ENCODE measurements at regions not wholly inside any gene's neighbourhood (a gene's known extent, or its start where the extent isn't known, plus 50 kb on each side); places are given as distances from the start of the nearest gene placed in this dataset.

DNA sequence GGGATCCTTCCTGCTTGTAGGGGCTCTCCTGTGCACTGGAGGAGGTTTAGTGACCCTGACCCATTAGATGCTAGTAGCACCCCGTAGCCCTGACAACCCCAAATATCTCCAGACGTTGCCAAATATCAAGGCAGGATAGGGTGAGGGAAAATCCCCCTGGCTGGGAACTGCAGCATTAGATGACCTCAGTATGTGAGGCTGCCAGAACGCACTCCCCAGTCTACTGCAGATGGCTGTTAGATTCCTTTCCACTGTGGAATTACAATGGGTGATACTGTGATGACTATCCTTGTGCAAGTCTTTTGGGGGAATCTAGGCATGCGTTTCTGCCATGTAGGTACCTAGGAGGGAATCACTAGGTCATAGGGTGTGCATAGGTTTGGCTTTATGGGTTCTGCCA, 226.3 kb upstream of the KCNG1 start:
- no peak overlapping the region for H3K4me3 ChIP-seq (ENCODE audit: low read depth in 2 of 2, low read length in 1 of 2)
- H3K27ac ChIP-seq (ENCODE audit: low read depth in 2 of 2, low read length in 1 of 2) = no peak overlapping the region
- no peaks in the 10 kb centered on the region for H3K4me1 ChIP-seq (ENCODE audit: control insufficient read depth in 1 of 2, insufficient read depth in 2 of 2, low read depth in 1 of 2, low read length in 1 of 2)
- H4K20me1 ChIP-seq (ENCODE audit: insufficient read depth) = no peaks in the 10 kb centered on the region
- CTCF ChIA-PET = interaction anchor here (1.1 to 1.5 kb wide), 3 partner anchors 13 to 21 kb away, joined by 3 to 7 read pairs (median 4); no protein-coding TSS in a partner anchor
- no peak for DNase-seq
- no peak overlapping the region for H2AFZ ChIP-seq (ENCODE audit: low read depth)
- no peak overlapping the region for H3K9ac ChIP-seq
- no peaks in the 10 kb centered on the region; the same call in 1 of the 2 replicates for H3K27me3 ChIP-seq (ENCODE audit: insufficient read depth)
- no peak overlapping the region for H3K4me2 ChIP-seq
- H3K79me2 ChIP-seq (ENCODE audit: insufficient read depth) = no peaks in the 10 kb centered on the region
- no peaks in the 10 kb centered on the region for H3K36me3 ChIP-seq (replicated peaks in 1 of 2; ENCODE audit: control insufficient read depth in 1 of 2, insufficient read depth in 2 of 2, low read length in 1 of 2)
- H3F3A ChIP-seq (replicated peaks; ENCODE audit: insufficient read depth) = no peaks in the 10 kb centered on the region
- H3K9me3 ChIP-seq = no peaks in the 10 kb centered on the region
- H3K9me2 ChIP-seq = no peaks in the 10 kb centered on the region
- WGBS (ENCODE audit: low lambda C conversion rate) = 13% methylated on average over 4 of the region's 4 CpGs
- POLR2A ChIA-PET = no interaction called here
- TF ChIP-seq, protein P1, sequence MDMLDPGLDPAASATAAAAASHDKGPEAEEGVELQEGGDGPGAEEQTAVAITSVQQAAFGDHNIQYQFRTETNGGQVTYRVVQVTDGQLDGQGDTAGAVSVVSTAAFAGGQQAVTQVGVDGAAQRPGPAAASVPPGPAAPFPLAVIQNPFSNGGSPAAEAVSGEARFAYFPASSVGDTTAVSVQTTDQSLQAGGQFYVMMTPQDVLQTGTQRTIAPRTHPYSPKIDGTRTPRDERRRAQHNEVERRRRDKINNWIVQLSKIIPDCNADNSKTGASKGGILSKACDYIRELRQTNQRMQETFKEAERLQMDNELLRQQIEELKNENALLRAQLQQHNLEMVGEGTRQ (IDR thresholded peaks at IDR 0.05; ENCODE audit: borderline replicate concordance, low read depth, low read length) = no peak
- TF ChIP-seq MXI1 (IDR thresholded peaks at IDR 0.05; ENCODE audit: low read depth, low read length) (no peak), RXRA (IDR thresholded peaks at IDR 0.05; ENCODE audit: borderline replicate concordance, low read depth) (no peak), GABPA (IDR thresholded peaks at IDR 0.05; ENCODE audit: low read depth) (no peak), TEAD4 (IDR thresholded peaks at IDR 0.05; ENCODE audit: borderline replicate concordance, insufficient read depth) (no peak), RAD21 (IDR thresholded peaks at IDR 0.05; ENCODE audit: low read length) (no peak), FOSL2 (IDR thresholded peaks at IDR 0.05; ENCODE audit: borderline replicate concordance, low read depth) (no peak), TCF12 (IDR thresholded peaks at IDR 0.05) (no peak), CHD2 (IDR thresholded peaks at IDR 0.05; ENCODE audit: low read length, partially characterized antibody) (no peak), YY1 (IDR thresholded peaks at IDR 0.05; ENCODE audit: low read depth) (no peak), RFX5 (IDR thresholded peaks at IDR 0.05; ENCODE audit: low read length) (no peak), GATA2 (CRISPR knock-in tag; IDR thresholded peaks at IDR 0.05) (no peak), NFIC (IDR thresholded peaks at IDR 0.05; ENCODE audit: borderline replicate concordance) (no peak), TAF1 (IDR thresholded peaks at IDR 0.05; ENCODE audit: borderline replicate concordance, low read depth, low read length) (no peak)
- TF ChIP-seq, protein P2, sequence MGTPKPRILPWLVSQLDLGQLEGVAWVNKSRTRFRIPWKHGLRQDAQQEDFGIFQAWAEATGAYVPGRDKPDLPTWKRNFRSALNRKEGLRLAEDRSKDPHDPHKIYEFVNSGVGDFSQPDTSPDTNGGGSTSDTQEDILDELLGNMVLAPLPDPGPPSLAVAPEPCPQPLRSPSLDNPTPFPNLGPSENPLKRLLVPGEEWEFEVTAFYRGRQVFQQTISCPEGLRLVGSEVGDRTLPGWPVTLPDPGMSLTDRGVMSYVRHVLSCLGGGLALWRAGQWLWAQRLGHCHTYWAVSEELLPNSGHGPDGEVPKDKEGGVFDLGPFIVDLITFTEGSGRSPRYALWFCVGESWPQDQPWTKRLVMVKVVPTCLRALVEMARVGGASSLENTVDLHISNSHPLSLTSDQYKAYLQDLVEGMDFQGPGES (IDR thresholded peaks at IDR 0.05; ENCODE audit: low read depth, low read length) = no peak
- TF ChIP-seq, protein P3, sequence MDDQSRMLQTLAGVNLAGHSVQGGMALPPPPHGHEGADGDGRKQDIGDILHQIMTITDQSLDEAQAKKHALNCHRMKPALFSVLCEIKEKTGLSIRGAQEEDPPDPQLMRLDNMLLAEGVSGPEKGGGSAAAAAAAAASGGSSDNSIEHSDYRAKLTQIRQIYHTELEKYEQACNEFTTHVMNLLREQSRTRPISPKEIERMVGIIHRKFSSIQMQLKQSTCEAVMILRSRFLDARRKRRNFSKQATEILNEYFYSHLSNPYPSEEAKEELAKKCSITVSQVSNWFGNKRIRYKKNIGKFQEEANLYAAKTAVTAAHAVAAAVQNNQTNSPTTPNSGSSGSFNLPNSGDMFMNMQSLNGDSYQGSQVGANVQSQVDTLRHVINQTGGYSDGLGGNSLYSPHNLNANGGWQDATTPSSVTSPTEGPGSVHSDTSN (IDR thresholded peaks at IDR 0.05) = no peak
- TF ChIP-seq, protein P4, sequence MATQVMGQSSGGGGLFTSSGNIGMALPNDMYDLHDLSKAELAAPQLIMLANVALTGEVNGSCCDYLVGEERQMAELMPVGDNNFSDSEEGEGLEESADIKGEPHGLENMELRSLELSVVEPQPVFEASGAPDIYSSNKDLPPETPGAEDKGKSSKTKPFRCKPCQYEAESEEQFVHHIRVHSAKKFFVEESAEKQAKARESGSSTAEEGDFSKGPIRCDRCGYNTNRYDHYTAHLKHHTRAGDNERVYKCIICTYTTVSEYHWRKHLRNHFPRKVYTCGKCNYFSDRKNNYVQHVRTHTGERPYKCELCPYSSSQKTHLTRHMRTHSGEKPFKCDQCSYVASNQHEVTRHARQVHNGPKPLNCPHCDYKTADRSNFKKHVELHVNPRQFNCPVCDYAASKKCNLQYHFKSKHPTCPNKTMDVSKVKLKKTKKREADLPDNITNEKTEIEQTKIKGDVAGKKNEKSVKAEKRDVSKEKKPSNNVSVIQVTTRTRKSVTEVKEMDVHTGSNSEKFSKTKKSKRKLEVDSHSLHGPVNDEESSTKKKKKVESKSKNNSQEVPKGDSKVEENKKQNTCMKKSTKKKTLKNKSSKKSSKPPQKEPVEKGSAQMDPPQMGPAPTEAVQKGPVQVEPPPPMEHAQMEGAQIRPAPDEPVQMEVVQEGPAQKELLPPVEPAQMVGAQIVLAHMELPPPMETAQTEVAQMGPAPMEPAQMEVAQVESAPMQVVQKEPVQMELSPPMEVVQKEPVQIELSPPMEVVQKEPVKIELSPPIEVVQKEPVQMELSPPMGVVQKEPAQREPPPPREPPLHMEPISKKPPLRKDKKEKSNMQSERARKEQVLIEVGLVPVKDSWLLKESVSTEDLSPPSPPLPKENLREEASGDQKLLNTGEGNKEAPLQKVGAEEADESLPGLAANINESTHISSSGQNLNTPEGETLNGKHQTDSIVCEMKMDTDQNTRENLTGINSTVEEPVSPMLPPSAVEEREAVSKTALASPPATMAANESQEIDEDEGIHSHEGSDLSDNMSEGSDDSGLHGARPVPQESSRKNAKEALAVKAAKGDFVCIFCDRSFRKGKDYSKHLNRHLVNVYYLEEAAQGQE (IDR thresholded peaks at IDR 0.05; ENCODE audit: low read depth, low read length) = no peak
- TF ChIP-seq, protein P5, sequence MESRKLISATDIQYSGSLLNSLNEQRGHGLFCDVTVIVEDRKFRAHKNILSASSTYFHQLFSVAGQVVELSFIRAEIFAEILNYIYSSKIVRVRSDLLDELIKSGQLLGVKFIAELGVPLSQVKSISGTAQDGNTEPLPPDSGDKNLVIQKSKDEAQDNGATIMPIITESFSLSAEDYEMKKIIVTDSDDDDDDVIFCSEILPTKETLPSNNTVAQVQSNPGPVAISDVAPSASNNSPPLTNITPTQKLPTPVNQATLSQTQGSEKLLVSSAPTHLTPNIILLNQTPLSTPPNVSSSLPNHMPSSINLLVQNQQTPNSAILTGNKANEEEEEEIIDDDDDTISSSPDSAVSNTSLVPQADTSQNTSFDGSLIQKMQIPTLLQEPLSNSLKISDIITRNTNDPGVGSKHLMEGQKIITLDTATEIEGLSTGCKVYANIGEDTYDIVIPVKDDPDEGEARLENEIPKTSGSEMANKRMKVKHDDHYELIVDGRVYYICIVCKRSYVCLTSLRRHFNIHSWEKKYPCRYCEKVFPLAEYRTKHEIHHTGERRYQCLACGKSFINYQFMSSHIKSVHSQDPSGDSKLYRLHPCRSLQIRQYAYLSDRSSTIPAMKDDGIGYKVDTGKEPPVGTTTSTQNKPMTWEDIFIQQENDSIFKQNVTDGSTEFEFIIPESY (IDR thresholded peaks at IDR 0.05; ENCODE audit: borderline replicate concordance, low read depth) = no peak
- TF ChIP-seq, protein P6, sequence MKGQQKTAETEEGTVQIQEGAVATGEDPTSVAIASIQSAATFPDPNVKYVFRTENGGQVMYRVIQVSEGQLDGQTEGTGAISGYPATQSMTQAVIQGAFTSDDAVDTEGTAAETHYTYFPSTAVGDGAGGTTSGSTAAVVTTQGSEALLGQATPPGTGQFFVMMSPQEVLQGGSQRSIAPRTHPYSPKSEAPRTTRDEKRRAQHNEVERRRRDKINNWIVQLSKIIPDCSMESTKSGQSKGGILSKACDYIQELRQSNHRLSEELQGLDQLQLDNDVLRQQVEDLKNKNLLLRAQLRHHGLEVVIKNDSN (IDR thresholded peaks at IDR 0.05; ENCODE audit: borderline replicate concordance, low read depth) = no peak

All from SK-N-SH (cell line).